BE2C (cell line): ENCODE measurements at regions not wholly inside any gene's neighbourhood (a gene's known extent, or its start where the extent isn't known, plus 50 kb on each side); places are given as distances from the start of the nearest gene placed in this dataset.

Experiments
- DNase-seq: peaks from one replicate; pipeline ENCODE4 v3.0.0-alpha.2; 2020
- H3K27me3 ChIP-seq: fragments of 250-450 bp; sonication (Bioruptor Pico); 2 replicates; pipeline ENCODE4 v1.5.1; 2020; ENCODE audit warnings: mild to moderate bottlenecking
- H3K36me3 ChIP-seq: fragments of 250-450 bp; sonication (Bioruptor Pico); 2 replicates; pipeline ENCODE4 v1.5.1; 2020; ENCODE audit warnings: mild to moderate bottlenecking
- H3K4me1 ChIP-seq: fragments of 250-450 bp; sonication (Bioruptor Pico); 2 replicates; pipeline ENCODE4 v1.5.1; 2020
- H3K4me3 ChIP-seq: 2 replicates; pipeline ENCODE4 v1.5.1; 2011; ENCODE audit warnings: low read depth, low read length
- H3K9me3 ChIP-seq: fragments of 250-450 bp; sonication (Bioruptor Pico); 2 replicates; pipeline ENCODE4 v1.5.1; 2020
- TF ChIP-seq, protein P1 (sequence below): IDR thresholded peaks from 2 replicates; pipeline ENCODE4 v1.5.1; 2012; ENCODE audit warnings: mild to moderate bottlenecking, low read depth, low read length

DNA sequence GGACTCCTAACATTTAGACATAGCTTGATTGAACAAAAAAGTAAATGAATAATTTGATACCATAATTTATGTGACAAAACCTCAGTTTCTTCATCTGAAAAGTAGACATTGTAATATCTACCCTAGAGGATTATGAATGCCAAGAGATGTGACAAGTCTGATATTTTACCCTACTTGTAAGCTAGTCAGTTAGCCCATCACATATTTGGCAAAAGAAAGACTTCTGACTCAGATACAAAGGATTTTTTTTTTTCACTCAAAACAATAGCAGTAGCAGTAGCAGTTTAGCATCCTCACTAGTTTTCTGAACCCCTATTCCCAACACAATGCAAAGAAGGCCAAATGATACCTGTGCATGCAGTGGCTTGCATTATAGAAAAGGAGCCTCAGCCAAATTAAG lies 377.3 kb upstream of the E2F7 start:
- Histone ChIP-seq H3K4me1 (no peaks in the 10 kb centered on the region), H3K27me3 (no peaks in the 10 kb centered on the region), H3K4me3 (no peak overlapping the region), H3K9me3 (no peaks in the 10 kb centered on the region), H3K36me3 (no peaks in the 10 kb centered on the region)
- TF ChIP-seq, protein P1, sequence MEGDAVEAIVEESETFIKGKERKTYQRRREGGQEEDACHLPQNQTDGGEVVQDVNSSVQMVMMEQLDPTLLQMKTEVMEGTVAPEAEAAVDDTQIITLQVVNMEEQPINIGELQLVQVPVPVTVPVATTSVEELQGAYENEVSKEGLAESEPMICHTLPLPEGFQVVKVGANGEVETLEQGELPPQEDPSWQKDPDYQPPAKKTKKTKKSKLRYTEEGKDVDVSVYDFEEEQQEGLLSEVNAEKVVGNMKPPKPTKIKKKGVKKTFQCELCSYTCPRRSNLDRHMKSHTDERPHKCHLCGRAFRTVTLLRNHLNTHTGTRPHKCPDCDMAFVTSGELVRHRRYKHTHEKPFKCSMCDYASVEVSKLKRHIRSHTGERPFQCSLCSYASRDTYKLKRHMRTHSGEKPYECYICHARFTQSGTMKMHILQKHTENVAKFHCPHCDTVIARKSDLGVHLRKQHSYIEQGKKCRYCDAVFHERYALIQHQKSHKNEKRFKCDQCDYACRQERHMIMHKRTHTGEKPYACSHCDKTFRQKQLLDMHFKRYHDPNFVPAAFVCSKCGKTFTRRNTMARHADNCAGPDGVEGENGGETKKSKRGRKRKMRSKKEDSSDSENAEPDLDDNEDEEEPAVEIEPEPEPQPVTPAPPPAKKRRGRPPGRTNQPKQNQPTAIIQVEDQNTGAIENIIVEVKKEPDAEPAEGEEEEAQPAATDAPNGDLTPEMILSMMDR: no peak
- DNase-seq: no peak

DNA sequence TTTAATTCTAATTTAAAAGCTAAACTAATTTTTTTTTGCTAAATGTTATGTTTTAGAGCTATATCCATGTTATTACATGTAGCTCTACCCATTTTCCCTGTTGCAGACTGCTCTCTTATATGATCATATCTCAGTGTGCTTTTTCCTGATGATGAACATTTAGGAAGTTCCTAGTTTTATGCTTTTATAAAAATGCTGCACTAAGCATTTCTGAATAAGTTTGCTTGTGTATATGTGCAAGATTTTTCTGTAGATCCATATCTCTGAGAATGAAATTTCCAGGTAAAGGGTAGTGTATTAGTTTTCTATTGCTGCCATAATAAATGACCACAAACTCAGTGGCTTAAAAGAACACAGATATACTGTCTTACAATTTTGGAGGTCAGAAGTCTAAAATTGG lies 374.4 kb upstream of the E2F7 start:
- Histone ChIP-seq H3K4me1 (no peaks in the 10 kb centered on the region), H3K36me3 (no peaks in the 10 kb centered on the region), H3K9me3 (no peaks in the 10 kb centered on the region), H3K4me3 (no peak overlapping the region), H3K27me3 (no peaks in the 10 kb centered on the region)
- TF ChIP-seq, protein P1: no peak
- DNase-seq: no peak

DNA sequence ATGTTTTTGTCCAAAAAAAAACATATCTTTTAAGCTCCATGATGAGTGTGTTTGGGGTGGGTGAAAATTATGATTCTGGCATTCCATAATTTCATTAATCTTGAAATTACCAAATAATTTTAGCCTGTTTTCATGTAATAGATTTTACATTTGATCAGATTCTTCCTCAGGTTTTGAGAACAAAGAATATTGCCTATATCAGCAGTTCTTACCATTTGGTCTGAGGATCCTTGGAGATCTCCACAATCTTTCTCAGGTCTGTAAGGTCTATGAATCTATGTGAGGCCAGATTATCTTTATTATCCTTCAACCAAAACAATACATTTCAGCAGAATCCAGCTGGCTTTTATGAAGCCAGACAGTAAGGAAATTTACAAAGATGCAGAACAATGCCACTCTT lies 373.3 kb upstream of the E2F7 start:
- H3K4me3 ChIP-seq: no peak overlapping the region
- no peak for DNase-seq
- no peaks in the 10 kb centered on the region for H3K4me1 ChIP-seq
- TF ChIP-seq, protein P1: no peak
- no peaks in the 10 kb centered on the region for H3K9me3 ChIP-seq
- H3K27me3 ChIP-seq: no peaks in the 10 kb centered on the region
- no peaks in the 10 kb centered on the region for H3K36me3 ChIP-seq

DNA sequence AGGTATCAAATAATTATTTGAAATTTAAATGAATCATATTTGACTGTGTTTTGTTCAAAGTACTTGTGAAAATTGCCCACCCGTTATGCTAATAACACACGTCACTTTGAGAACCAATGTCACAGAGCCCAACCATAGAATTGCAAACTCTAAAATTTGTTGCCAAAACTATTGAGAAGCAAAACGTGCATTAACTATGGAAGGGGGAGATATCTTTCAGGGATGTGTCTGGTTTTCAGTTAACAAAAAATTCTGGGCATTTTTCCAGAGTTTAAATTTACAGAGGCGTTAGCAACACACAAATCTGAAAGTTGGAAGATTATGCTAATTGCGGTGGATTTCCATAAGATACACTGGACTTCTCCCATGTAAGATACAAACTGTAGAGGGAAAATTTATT lies 371.8 kb upstream of the E2F7 start:
- Histone ChIP-seq H3K36me3 (no peaks in the 10 kb centered on the region), H3K9me3 (no peaks in the 10 kb centered on the region), H3K4me1 (no peaks in the 10 kb centered on the region), H3K4me3 (no peak overlapping the region), H3K27me3 (no peaks in the 10 kb centered on the region)
- TF ChIP-seq, protein P1: no peak
- DNase-seq: no peak

DNA sequence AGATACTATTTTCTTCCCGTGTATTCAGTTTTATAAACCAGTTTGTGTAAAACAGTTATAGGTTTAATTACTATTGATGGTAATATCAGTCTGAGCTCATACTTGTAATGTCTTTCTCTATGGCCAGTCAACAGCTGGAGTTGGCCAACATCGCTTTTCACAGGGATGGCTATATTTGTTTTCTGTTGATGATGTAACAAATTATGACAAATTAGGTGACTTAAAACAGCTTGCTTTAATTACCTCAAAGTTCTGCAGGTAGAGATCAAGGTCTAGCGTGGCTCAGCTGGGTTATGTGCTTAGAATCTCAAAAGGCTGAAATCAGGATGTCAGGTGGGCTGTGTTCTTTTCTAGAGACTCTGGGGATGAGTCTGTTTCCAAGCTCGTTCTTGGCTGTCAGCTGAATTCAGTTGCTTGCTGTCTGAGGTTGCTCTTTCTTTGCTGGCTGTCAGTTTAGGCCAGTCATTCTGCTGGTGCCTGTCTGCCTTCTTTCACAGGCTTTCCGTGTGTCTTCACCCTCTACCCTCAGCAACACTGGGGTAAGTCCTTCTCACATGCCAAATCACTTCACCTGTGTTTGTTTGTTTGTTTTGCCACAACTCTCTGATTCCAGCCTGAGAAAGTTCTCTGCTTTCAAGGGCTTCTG lies 370.2 kb upstream of the E2F7 start:
- Histone ChIP-seq H3K4me1 (no peaks in the 10 kb centered on the region), H3K27me3 (no peaks in the 10 kb centered on the region), H3K9me3 (no peaks in the 10 kb centered on the region), H3K4me3 (no peak overlapping the region), H3K36me3 (no peaks in the 10 kb centered on the region)
- TF ChIP-seq, protein P1: no peak
- no peak for DNase-seq

DNA sequence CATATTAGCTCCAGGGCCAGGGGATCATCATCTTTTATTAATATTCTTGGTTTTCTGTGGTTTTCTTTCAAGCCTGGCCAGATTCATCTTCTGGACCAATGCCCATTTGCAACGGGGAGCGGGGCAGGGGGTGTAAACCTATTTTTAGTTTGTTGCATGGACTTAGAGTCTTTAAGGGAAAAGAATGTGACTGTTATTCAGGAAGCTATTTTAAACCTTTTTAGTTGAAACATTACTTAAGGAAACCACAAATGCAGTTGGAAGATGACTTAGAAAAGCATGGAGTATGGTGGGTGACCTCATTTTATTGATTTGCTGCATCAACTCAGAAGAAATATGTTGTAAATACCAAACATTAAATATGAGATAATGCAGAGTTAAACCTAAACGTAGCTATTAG lies 368.4 kb upstream of the E2F7 start:
- TF ChIP-seq, protein P1: no peak
- no peaks in the 10 kb centered on the region for H3K4me1 ChIP-seq
- no peak overlapping the region for H3K4me3 ChIP-seq
- no peaks in the 10 kb centered on the region for H3K27me3 ChIP-seq
- no peaks in the 10 kb centered on the region for H3K36me3 ChIP-seq
- no peak for DNase-seq
- H3K9me3 ChIP-seq: no peaks in the 10 kb centered on the region
